C4-2B (cell line): ENCODE measurements at regions not wholly inside any gene's neighbourhood (a gene's known extent, or its start where the extent isn't known, plus 50 kb on each side); places are given as distances from the start of the nearest gene placed in this dataset.

Experiments
- ZFX ChIP-seq: fragments of 450-650 bp; IDR thresholded peaks from 2 replicates; pipeline ENCODE4 v1.6.1; 2017
- TF ChIP-seq, protein P1 (sequence below): fragments of 450-650 bp; conservative IDR thresholded peaks from 2 replicates; pipeline ENCODE4 v1.5.1; 2017; ENCODE audit warnings: mild to moderate bottlenecking

DNA sequence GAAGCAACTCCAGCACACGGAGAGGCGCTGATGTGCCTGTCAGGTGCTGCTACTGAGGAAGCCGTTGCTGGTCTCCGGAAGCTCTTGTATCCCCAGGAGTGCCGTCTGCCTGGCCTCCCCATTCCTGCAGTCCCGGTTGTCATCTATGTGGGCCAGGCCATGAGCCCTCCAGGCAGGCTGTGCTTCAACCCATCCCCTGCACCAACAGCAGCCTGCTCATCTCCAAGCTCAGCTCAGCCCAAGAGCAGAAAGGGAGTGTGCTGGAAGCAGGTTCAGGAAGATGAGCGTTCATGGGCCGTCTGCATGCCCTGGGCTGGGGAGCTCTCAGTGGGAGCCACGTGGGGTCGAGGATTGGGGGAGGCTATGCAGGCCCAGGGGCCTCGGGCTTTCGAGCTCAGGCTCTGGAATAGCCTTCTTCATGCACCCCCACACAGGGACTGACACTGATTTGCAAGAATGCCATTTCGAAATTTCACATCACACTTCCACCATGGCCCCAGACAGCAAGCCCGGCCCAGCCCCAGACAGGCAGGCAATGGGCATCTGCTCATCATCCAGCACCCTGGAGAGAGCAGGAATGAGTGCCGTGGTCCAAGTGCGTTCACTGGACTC lies 164.5 kb downstream of the KIF26A start:
- TF ChIP-seq, protein P1, sequence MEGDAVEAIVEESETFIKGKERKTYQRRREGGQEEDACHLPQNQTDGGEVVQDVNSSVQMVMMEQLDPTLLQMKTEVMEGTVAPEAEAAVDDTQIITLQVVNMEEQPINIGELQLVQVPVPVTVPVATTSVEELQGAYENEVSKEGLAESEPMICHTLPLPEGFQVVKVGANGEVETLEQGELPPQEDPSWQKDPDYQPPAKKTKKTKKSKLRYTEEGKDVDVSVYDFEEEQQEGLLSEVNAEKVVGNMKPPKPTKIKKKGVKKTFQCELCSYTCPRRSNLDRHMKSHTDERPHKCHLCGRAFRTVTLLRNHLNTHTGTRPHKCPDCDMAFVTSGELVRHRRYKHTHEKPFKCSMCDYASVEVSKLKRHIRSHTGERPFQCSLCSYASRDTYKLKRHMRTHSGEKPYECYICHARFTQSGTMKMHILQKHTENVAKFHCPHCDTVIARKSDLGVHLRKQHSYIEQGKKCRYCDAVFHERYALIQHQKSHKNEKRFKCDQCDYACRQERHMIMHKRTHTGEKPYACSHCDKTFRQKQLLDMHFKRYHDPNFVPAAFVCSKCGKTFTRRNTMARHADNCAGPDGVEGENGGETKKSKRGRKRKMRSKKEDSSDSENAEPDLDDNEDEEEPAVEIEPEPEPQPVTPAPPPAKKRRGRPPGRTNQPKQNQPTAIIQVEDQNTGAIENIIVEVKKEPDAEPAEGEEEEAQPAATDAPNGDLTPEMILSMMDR, result no peak
- no peak for TF ChIP-seq ZFX
